ENCODE measurements at regions not wholly inside any gene's neighbourhood (a gene's known extent, or its start where the extent isn't known, plus 50 kb on each side); places are given as distances from the start of the nearest gene placed in this dataset.

DNA sequence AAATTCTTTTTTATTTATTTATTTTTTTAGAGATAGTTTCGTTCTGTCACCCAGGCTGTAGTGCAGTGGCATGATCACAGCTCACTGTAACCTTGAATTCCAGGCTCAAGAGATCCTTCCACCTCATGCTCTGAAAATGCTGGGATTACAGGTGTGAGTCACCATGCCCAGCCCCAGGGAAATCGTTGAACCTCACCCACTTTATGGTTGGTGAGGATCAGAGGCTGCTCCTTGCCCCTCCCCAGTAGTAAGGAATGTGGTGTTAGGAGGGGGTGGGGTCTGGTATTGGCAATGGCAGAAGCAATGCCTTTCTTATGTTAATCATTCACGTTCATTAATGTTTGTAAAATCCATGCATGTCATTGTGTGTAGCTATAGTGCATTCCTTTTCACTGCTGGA, 161.9 kb downstream of the SUCLG1 start:
- no peak for TF ChIP-seq EZH2 (IDR thresholded peaks at IDR 0.05)
- TF ChIP-seq POLR2AphosphoS5 (IDR thresholded peaks at IDR 0.05; ENCODE audit: borderline replicate concordance, low read depth, low read length) = no peak
- no peak for TF ChIP-seq FOXP2 (optimal IDR thresholded peaks at IDR 0.05; ENCODE audit: control extremely low read depth, extremely low read length, insufficient read depth)

Measured in SK-N-MC (cell line).